ENCODE measurements at regions not wholly inside any gene's neighbourhood (a gene's known extent, or its start where the extent isn't known, plus 50 kb on each side); places are given as distances from the start of the nearest gene placed in this dataset.

GRCh38 chr1:29856340-29857114 lies 620.2 kb downstream of the PTPRU start:
- Histone ChIP-seq H3K4me1 (ENCODE audit: control insufficient read depth in 4 of 4, insufficient read depth in 4 of 4, low read length in 3 of 4) (no peaks in the 10 kb centered on the region), H3K27me3 (ENCODE audit: control insufficient read depth in 4 of 4, insufficient read depth in 4 of 4, low read length in 3 of 4) (peaks cover 0 to 7% (median 1%) of the 10 kb centered on the region in 4 donors), H3K9me3 (ENCODE audit: control insufficient read depth in 4 of 4, low read length in 3 of 4) (peaks cover 5 to 15% (median 9%) of the 10 kb centered on the region in 4 donors), H3K36me3 (ENCODE audit: control insufficient read depth in 4 of 4, insufficient read depth in 3 of 4, low read depth in 1 of 4, low read length in 3 of 4) (peaks cover 0 to under 1% (median 0%) of the 10 kb centered on the region in 4 donors), H3K4me3 (ENCODE audit: low read depth in 1 of 3, low read length in 3 of 3) (no peak overlapping the region), H3K9ac (ENCODE audit: low read depth in 1 of 2, low read length in 2 of 2) (no peak overlapping the region), H3K27ac (ENCODE audit: low read depth in 1 of 2, low read length in 2 of 2) (no peak overlapping the region)
- no peak for TF ChIP-seq HNF4A (conservative IDR thresholded peaks at IDR 0.05)
- TF ChIP-seq NR2F2 (IDR thresholded peaks at IDR 0.05) = no peak
- TF ChIP-seq JUND (IDR thresholded peaks at IDR 0.05) = no peak
- no peak for TF ChIP-seq EGR1 (IDR thresholded peaks at IDR 0.05; ENCODE audit: low read depth in 2 of 2)
- no peak for TF ChIP-seq YY1 (IDR thresholded peaks at IDR 0.05)
- no peak for TF ChIP-seq FOXA2 (IDR thresholded peaks at IDR 0.05)
- no peak for TF ChIP-seq SP1 (IDR thresholded peaks at IDR 0.05)
- TF ChIP-seq HNF4G (IDR thresholded peaks at IDR 0.05) = no peak
- TF ChIP-seq, protein P1, sequence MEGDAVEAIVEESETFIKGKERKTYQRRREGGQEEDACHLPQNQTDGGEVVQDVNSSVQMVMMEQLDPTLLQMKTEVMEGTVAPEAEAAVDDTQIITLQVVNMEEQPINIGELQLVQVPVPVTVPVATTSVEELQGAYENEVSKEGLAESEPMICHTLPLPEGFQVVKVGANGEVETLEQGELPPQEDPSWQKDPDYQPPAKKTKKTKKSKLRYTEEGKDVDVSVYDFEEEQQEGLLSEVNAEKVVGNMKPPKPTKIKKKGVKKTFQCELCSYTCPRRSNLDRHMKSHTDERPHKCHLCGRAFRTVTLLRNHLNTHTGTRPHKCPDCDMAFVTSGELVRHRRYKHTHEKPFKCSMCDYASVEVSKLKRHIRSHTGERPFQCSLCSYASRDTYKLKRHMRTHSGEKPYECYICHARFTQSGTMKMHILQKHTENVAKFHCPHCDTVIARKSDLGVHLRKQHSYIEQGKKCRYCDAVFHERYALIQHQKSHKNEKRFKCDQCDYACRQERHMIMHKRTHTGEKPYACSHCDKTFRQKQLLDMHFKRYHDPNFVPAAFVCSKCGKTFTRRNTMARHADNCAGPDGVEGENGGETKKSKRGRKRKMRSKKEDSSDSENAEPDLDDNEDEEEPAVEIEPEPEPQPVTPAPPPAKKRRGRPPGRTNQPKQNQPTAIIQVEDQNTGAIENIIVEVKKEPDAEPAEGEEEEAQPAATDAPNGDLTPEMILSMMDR (IDR thresholded peaks at IDR 0.05; ENCODE audit: low read depth, low read length, missing input control) = no peak
- no peak for TF ChIP-seq GABPA (IDR thresholded peaks at IDR 0.05 in 1 of 2, conservative IDR thresholded peaks at IDR 0.05 in 1 of 2)
- TF ChIP-seq, protein P2, sequence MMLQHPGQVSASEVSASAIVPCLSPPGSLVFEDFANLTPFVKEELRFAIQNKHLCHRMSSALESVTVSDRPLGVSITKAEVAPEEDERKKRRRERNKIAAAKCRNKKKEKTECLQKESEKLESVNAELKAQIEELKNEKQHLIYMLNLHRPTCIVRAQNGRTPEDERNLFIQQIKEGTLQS (IDR thresholded peaks at IDR 0.05) = no peak
- TF ChIP-seq RAD21 (IDR thresholded peaks at IDR 0.05) = no peak
- TF ChIP-seq, protein P3, sequence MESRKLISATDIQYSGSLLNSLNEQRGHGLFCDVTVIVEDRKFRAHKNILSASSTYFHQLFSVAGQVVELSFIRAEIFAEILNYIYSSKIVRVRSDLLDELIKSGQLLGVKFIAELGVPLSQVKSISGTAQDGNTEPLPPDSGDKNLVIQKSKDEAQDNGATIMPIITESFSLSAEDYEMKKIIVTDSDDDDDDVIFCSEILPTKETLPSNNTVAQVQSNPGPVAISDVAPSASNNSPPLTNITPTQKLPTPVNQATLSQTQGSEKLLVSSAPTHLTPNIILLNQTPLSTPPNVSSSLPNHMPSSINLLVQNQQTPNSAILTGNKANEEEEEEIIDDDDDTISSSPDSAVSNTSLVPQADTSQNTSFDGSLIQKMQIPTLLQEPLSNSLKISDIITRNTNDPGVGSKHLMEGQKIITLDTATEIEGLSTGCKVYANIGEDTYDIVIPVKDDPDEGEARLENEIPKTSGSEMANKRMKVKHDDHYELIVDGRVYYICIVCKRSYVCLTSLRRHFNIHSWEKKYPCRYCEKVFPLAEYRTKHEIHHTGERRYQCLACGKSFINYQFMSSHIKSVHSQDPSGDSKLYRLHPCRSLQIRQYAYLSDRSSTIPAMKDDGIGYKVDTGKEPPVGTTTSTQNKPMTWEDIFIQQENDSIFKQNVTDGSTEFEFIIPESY (IDR thresholded peaks at IDR 0.05) = no peak
- TF ChIP-seq RXRA (IDR thresholded peaks at IDR 0.05) = no peak
- no peak for TF ChIP-seq TAF1 (conservative IDR thresholded peaks at IDR 0.05)
- 61% methylated on average over 12 of the region's 12 CpGs for WGBS
- DNase-seq (ENCODE audit: low spot score) = no peak

DNA sequence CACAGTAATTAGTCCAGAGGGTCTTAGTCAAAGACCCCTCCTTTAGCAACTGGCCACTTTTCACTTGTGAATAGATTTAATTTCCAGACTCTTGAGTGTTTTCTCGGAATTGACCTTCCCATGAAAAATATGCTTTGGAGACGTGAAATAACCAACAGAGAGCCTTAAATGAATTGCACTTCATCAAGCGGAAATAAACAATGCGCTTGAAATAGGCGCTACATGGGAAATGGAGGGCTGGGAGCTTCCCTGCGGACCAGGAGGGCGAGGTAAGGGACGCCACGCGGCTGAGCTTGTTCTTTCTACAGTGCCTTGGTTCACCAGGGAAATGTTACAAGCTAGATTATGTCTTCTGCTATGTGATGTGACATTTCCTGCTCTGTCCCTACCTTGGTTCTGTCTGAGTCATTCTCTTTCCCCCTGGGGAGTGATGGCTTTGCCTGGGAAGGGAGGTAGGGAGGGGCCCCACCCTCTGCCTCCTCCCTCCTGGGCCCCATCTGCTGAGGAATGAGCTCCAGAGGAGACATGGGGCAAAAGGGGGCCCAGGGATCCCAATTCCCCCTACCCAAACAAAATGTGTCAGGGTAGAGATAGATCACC lies 619.3 kb downstream of the PTPRU start:
- WGBS = 81% methylated on average over 10 of the region's 10 CpGs
- Histone ChIP-seq H3K4me3 (ENCODE audit: low read depth in 1 of 3, low read length in 3 of 3) (no peak overlapping the region), H3K36me3 (ENCODE audit: control insufficient read depth in 4 of 4, insufficient read depth in 3 of 4, low read depth in 1 of 4, low read length in 3 of 4) (no peaks in the 10 kb centered on the region), H3K27ac (ENCODE audit: low read depth in 1 of 2, low read length in 2 of 2) (no peak overlapping the region), H3K9me3 (ENCODE audit: control insufficient read depth in 4 of 4, low read length in 3 of 4) (peaks cover 0 to 6% (median 4%) of the 10 kb centered on the region in 4 donors), H3K9ac (ENCODE audit: low read depth in 1 of 2, low read length in 2 of 2) (no peak overlapping the region), H3K4me1 (ENCODE audit: control insufficient read depth in 4 of 4, insufficient read depth in 4 of 4, low read length in 3 of 4) (no peaks in the 10 kb centered on the region), H3K27me3 (ENCODE audit: control insufficient read depth in 4 of 4, insufficient read depth in 4 of 4, low read length in 3 of 4) (peaks cover 0 to 7% (median under 1%) of the 10 kb centered on the region in 4 donors)
- no peak for DNase-seq (ENCODE audit: low spot score)
- TF ChIP-seq HNF4A (conservative IDR thresholded peaks at IDR 0.05) (no peak), JUND (IDR thresholded peaks at IDR 0.05) (no peak), GABPA (IDR thresholded peaks at IDR 0.05 in 1 of 2, conservative IDR thresholded peaks at IDR 0.05 in 1 of 2) (no peak), NR2F2 (IDR thresholded peaks at IDR 0.05) (no peak), RAD21 (IDR thresholded peaks at IDR 0.05) (no peak), SP1 (IDR thresholded peaks at IDR 0.05) (no peak), HNF4G (IDR thresholded peaks at IDR 0.05) (no peak), EGR1 (IDR thresholded peaks at IDR 0.05; ENCODE audit: low read depth in 2 of 2) (no peak), FOXA2 (IDR thresholded peaks at IDR 0.05) (no peak), RXRA (IDR thresholded peaks at IDR 0.05) (no peak), YY1 (IDR thresholded peaks at IDR 0.05) (no peak), FOXA1 (IDR thresholded peaks at IDR 0.05) (no peak), TAF1 (conservative IDR thresholded peaks at IDR 0.05) (no peak)
- TF ChIP-seq, protein P4, sequence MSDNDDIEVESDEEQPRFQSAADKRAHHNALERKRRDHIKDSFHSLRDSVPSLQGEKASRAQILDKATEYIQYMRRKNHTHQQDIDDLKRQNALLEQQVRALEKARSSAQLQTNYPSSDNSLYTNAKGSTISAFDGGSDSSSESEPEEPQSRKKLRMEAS (IDR thresholded peaks at IDR 0.05) = no peak
- TF ChIP-seq, protein P1 (IDR thresholded peaks at IDR 0.05; ENCODE audit: low read depth, low read length, missing input control) = no peak
- TF ChIP-seq, protein P3 (IDR thresholded peaks at IDR 0.05) = no peak
- TF ChIP-seq, protein P2 (IDR thresholded peaks at IDR 0.05) = no peak
